Common myeloid progenitor, CD34-positive (primary cell): ENCODE measurements at regions not wholly inside any gene's neighbourhood (a gene's known extent, or its start where the extent isn't known, plus 50 kb on each side); places are given as distances from the start of the nearest gene placed in this dataset.
"Not testable (repeated sequence)": the region's sequence is repeated elsewhere in the genome, so short reads cannot be mapped to it uniquely, and the experiment has no call there.

Experiments
- CTCF ChIA-PET: fragments of 350-600 bp; sonication (Branson Sonifier 250); formaldehyde crosslinking; loops from one replicate; lab custom pipeline; 2021; ENCODE audit warnings: antibody characterized with exemption; lab: Charles Lee
- POLR2A ChIA-PET: fragments of 350-600 bp; sonication (Branson Sonifier 250); formaldehyde crosslinking; loops from one replicate; lab custom pipeline; 2021; ENCODE audit warnings: antibody characterized with exemption; lab: Charles Lee
- DNase-seq, 3 donors: peaks; one replicate each; pipeline versions ENCODE4 v3.0.0 to v3.0.0-alpha.2; 2013
- H3K27ac ChIP-seq, 2 experiments: 1 replicate in 1 of 2; 2 replicates in 1 of 2; pipeline ENCODE4 v1.7.0; 2013; ENCODE audit warnings: inconsistent platforms in 2 of 2, low read length in 2 of 2, mild to moderate bottlenecking in 2 of 2, low read depth in 1 of 2, moderate library complexity in 1 of 2; ENCODE audit not compliant: severe bottlenecking in 2 of 2, insufficient read depth in 1 of 2, poor library complexity in 1 of 2
- H3K27me3 ChIP-seq, 5 experiments: replicated peaks in 2 of 5; 1 replicate in 3 of 5; 2 replicates in 2 of 5; pipeline versions ENCODE4 v1.6.1 to v1.7.0; 2013; ENCODE audit warnings: low read length in 4 of 5, mild to moderate bottlenecking in 2 of 5, moderate library complexity in 2 of 5, inconsistent platforms in 1 of 5; ENCODE audit not compliant: insufficient read depth in 5 of 5, control insufficient read depth in 4 of 5
- H3K36me3 ChIP-seq, 4 experiments: 1 replicate in 2 of 4; 2 replicates in 2 of 4; pipeline versions ENCODE4 v1.6.1 to v1.7.0; 2013; ENCODE audit warnings: low read length in 3 of 4, control low read depth in 1 of 4, mild to moderate bottlenecking in 1 of 4; ENCODE audit not compliant: control insufficient read depth in 4 of 4, insufficient read depth in 4 of 4
- H3K4me1 ChIP-seq, 4 experiments: 1 replicate in 3 of 4; 2 replicates in 1 of 4; pipeline versions ENCODE4 v1.6.1 to v1.7.1; 2013; ENCODE audit warnings: low read length in 3 of 4, mild to moderate bottlenecking in 3 of 4, control low read depth in 1 of 4, inconsistent platforms in 1 of 4, moderate library complexity in 1 of 4; ENCODE audit not compliant: control insufficient read depth in 4 of 4, insufficient read depth in 4 of 4; ENCODE audit errors: control extremely low read depth in 1 of 4
- H3K4me3 ChIP-seq, 7 experiments: 1 replicate in 4 of 7; 2 replicates in 3 of 7; pipeline versions ENCODE4 v1.5.1 to v1.7.0; 2013; ENCODE audit warnings: mild to moderate bottlenecking in 7 of 7, low read length in 6 of 7, moderate library complexity in 6 of 7, inconsistent platforms in 2 of 7, low read depth in 2 of 7, control low read depth in 1 of 7; ENCODE audit not compliant: insufficient read depth in 4 of 7, control insufficient read depth in 1 of 7; ENCODE audit errors: extremely low read depth in 1 of 7
- H3K9me3 ChIP-seq, 5 experiments: 1 replicate in 4 of 5; 2 replicates in 1 of 5; pipeline versions ENCODE4 v1.6.1 to v1.7.1; 2013; ENCODE audit warnings: low read length in 4 of 5, mild to moderate bottlenecking in 2 of 5, inconsistent platforms in 1 of 5, low read depth in 1 of 5, moderate library complexity in 1 of 5; ENCODE audit not compliant: control insufficient read depth in 4 of 5, insufficient read depth in 2 of 5; ENCODE audit errors: control extremely low read depth in 1 of 5
- WGBS: methylation state at CpG from one replicate; pipeline ENCODE4 v1.1.5; 2013; ENCODE audit not compliant: insufficient coverage; 5-methylcytosine and 5-hydroxymethylcytosine counted together

- CTCF ChIA-PET, H3K4me3 ChIP-seq, DNase-seq, H3K9me3 ChIP-seq, H3K4me1 ChIP-seq, H3K27ac ChIP-seq, H3K27me3 ChIP-seq, H3K36me3 ChIP-seq, POLR2A ChIA-PET: not testable (repeated sequence)
- whole genome bisulfite sequencing: 96% methylated on average over 3 of the region's 4 CpGs
These were observed 411.1 kb downstream of the RPS24 start for GRCh38 chr10:78444741-78445140.

DNA sequence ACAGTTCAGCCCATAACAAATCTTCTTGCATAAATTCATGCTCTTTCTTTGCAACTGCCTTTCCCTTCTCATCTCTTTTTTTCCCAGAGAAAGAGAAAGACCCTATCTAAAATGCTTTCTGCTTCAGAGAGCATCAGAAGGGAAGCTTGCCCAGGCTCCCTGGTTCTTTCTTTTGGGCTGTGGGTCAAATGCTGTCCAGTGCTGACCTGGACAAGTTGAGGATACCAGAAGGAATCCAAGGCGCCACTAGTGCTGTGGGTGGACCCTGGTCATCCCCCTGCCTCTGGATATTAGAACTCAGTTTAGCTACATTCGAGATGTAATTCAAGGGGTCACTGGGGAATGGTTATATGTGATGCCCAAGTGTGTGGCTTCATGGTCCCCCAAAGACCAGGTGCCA is 411.6 kb downstream of the RPS24 start:
- DNase-seq: no peak
- Histone ChIP-seq H3K27ac (no peak overlapping the region), H3K27me3 (no peaks in the 10 kb centered on the region), H3K36me3 (no peaks in the 10 kb centered on the region), H3K9me3 (no peaks in the 10 kb centered on the region), H3K4me3 (no peak overlapping the region), H3K4me1 (no peaks in the 10 kb centered on the region)
- CTCF ChIA-PET: no interaction called here
- POLR2A ChIA-PET: no interaction called here
- WGBS: 89% methylated on average over 2 of the region's 2 CpGs

DNA sequence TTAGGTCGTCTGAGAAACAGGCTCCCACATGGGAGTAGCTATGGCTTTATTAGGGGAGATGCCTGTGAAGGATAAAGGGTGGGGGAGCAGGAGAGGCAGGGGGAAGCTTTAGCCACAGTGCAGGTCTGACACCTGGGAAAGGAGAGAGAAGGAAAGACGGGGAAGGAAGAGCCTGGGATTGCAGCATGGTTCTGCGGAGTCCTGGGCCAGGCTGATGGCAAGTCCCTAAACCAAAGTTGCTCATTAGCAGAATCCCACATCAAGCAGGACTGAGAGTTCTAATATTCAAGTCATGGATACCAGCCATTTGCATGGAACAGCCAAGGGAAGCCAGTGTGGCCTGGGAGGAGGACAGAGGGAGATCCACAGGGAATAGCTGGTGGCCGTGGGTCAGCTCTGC is 414.8 kb downstream of the RPS24 start:
- ChIA-PET POLR2A (no interaction called here), CTCF (no interaction called here)
- H3K4me1 ChIP-seq: no peaks in the 10 kb centered on the region
- no peaks in the 10 kb centered on the region for H3K36me3 ChIP-seq
- H3K27me3 ChIP-seq: peaks cover 0 to 3% (median 0%) of the 10 kb centered on the region in 5 experiments
- WGBS: 92% methylated on average over 4 of the region's 4 CpGs
- no peak overlapping the region for H3K27ac ChIP-seq
- H3K4me3 ChIP-seq: no peak overlapping the region
- no peaks in the 10 kb centered on the region for H3K9me3 ChIP-seq
- no peak for DNase-seq

DNA sequence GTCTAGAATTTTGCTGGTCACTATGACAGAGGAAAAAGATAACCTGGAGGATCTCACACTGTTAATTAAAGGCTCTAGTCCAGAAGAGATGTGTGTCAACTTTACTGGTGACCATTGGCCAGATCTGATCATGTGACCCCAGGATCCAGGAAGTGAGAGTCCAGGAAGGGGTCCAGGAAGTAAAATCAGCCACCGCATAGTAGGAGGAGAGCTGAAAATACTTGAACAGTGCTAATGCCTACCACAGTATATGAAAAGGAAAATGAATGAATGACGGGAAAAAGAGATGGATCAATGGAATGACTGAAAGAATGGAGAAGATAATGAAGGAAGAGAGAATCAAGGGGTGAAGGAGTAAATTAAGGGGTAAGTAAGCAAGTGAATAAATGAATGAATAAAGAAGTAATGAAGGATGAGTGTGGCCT is 415.3 kb downstream of the RPS24 start:
- ChIA-PET CTCF (no interaction called here), POLR2A (interaction anchor here (1.0 kb wide), 1 partner anchor 9 kb away, joined by 3 read pairs; no protein-coding TSS in a partner anchor)
- Histone ChIP-seq H3K27ac (no peak overlapping the region), H3K36me3 (no peaks in the 10 kb centered on the region), H3K4me3 (no peak overlapping the region), H3K27me3 (peaks cover 0 to 3% (median 0%) of the 10 kb centered on the region in 5 experiments), H3K4me1 (no peaks in the 10 kb centered on the region), H3K9me3 (no peaks in the 10 kb centered on the region)
- WGBS: 100% methylated on average over 2 of the region's 2 CpGs
- no peak for DNase-seq

- POLR2A ChIA-PET: interaction anchor here (1.0 kb wide), 1 partner anchor 9 kb away, joined by 3 read pairs; no protein-coding TSS in a partner anchor
- H3K36me3 ChIP-seq: no peaks in the 10 kb centered on the region
- H3K27me3 ChIP-seq: peaks cover 0 to 3% (median 0%) of the 10 kb centered on the region in 5 experiments
- H3K27ac ChIP-seq: no peak overlapping the region
- CTCF ChIA-PET: no interaction called here
- no peak overlapping the region for H3K4me3 ChIP-seq
- DNase-seq: no peak
- no peaks in the 10 kb centered on the region for H3K9me3 ChIP-seq
- WGBS: 97% methylated on average over 4 of the region's 4 CpGs
- H3K4me1 ChIP-seq: no peaks in the 10 kb centered on the region
These were observed 415.9 kb downstream of the RPS24 start for GRCh38 chr10:78449554-78449953.

GRCh38 chr10:78450239-78450638 is 416.6 kb downstream of the RPS24 start:
- H3K4me1 ChIP-seq: no peaks in the 10 kb centered on the region
- no peak overlapping the region for H3K27ac ChIP-seq
- H3K4me3 ChIP-seq: no peak overlapping the region
- no peaks in the 10 kb centered on the region for H3K9me3 ChIP-seq
- POLR2A ChIA-PET: interaction anchor here (1.0 kb wide), 1 partner anchor 10 kb away, joined by 3 read pairs; no protein-coding TSS in a partner anchor
- WGBS: 100% methylated on average over 3 of the region's 3 CpGs
- H3K36me3 ChIP-seq: no peaks in the 10 kb centered on the region
- peaks cover 0 to 3% (median 0%) of the 10 kb centered on the region in 5 experiments for H3K27me3 ChIP-seq
- no peak for DNase-seq
- CTCF ChIA-PET: interaction anchor here (1.2 kb wide), 1 partner anchor 12 kb away, joined by 6 read pairs; no protein-coding TSS in a partner anchor

DNA sequence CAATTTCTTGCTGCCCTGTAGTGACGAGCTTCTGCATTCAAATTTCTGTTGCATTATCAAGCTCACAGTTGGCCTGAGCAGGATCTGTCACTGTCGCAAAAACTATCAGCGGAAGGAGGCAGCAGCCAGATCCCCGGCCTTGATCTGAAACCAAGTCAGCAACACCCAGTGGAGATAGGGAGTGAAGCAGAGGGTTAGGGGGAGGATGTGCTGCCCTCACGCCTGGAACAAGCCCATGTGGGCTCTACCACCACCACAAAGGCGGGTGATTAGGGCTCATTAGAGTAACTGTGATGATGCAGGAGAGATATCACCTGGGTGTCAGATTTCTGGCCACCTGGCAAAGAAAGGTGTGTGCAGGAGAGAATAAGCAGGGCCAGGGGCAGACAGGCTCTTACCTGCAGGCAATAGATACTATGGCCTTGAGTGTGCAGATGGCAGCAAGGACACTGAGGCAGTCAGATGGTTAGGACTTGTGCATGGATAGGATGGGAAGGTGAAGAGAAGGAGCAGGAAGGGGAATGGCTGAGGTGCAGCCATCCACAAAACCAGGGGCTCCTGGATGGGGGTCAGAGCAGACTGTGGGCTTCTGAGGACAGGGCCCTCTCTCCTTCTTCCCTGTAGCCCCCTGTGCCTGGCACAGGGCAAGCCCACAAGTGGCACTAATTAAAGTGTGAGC is 417.3 kb downstream of the RPS24 start:
- 100% methylated on average over 2 of the region's 6 CpGs for WGBS
- H3K4me3 ChIP-seq: no peak overlapping the region
- ChIA-PET CTCF (interaction anchor here (1.2 kb wide), 1 partner anchor 13 kb away, joined by 6 read pairs; no protein-coding TSS in a partner anchor), POLR2A (no interaction called here)
- no peak overlapping the region for H3K27ac ChIP-seq
- DNase-seq: no peak
- H3K36me3 ChIP-seq: no peaks in the 10 kb centered on the region
- H3K27me3 ChIP-seq: peaks cover 0 to 3% (median 0%) of the 10 kb centered on the region in 5 experiments
- no peaks in the 10 kb centered on the region for H3K4me1 ChIP-seq
- no peaks in the 10 kb centered on the region for H3K9me3 ChIP-seq
